Breast epithelium (tissue), 3 donors: ENCODE measurements at regions not wholly inside any gene's neighbourhood (a gene's known extent, or its start where the extent isn't known, plus 50 kb on each side); places are given as distances from the start of the nearest gene placed in this dataset.

Experiments used
- POLR2A ChIP-seq: fragments of 450-650 bp; IDR thresholded peaks from one replicate; pipeline ENCODE4 v1.6.1; 2016; ENCODE audit warnings: antibody characterized with exemption, mild to moderate bottlenecking, moderate library complexity
- TF ChIP-seq, protein P1 (sequence below), 3 donors: fragments of 450-650 bp; IDR thresholded peaks; one replicate each; pipeline ENCODE4 v1.5.1; 2016 to 2017; ENCODE audit warnings: antibody characterized with exemption in 3 of 3, mild to moderate bottlenecking in 3 of 3, moderate library complexity in 3 of 3

DNA sequence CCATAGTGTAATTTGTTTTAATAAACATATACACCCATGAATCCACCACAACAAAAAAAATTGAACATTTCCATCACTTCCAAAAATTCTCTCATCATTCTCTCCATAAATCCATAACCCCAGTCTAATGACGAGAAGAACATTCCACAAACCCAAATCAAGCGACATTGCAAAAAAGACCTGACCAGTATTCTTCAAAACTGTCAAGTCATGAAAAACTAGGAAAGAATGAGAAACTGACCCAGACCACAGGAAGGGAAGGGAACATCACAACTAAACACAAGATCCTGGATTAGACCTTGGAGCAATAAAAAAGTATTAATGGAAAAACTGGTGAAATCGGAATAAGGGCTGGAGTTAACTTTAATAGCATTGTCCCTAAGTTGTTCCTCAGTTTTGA is 141.3 kb upstream of the SLC35G4 start:
- TF ChIP-seq, protein P1, sequence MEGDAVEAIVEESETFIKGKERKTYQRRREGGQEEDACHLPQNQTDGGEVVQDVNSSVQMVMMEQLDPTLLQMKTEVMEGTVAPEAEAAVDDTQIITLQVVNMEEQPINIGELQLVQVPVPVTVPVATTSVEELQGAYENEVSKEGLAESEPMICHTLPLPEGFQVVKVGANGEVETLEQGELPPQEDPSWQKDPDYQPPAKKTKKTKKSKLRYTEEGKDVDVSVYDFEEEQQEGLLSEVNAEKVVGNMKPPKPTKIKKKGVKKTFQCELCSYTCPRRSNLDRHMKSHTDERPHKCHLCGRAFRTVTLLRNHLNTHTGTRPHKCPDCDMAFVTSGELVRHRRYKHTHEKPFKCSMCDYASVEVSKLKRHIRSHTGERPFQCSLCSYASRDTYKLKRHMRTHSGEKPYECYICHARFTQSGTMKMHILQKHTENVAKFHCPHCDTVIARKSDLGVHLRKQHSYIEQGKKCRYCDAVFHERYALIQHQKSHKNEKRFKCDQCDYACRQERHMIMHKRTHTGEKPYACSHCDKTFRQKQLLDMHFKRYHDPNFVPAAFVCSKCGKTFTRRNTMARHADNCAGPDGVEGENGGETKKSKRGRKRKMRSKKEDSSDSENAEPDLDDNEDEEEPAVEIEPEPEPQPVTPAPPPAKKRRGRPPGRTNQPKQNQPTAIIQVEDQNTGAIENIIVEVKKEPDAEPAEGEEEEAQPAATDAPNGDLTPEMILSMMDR (IDR thresholded peaks at IDR 0.05) = no peak
- no peak for TF ChIP-seq POLR2A
